Peyer's patch (tissue), 4 donors: ENCODE measurements at regions not wholly inside any gene's neighbourhood (a gene's known extent, or its start where the extent isn't known, plus 50 kb on each side); places are given as distances from the start of the nearest gene placed in this dataset.

Experiments used
- CTCF ChIP-seq, 6 experiments: fragments of 450-650 bp in 4 of 6; fragments of 200-600 bp in 2 of 6; sonication (generic) in 1 of 6; IDR thresholded peaks; one replicate each; pipeline ENCODE4 v1.5.1; 2017 to 2019; ENCODE audit warnings: antibody characterized with exemption in 6 of 6, mild to moderate bottlenecking in 3 of 6, moderate library complexity in 1 of 6
- POLR2A ChIP-seq, 2 donors: fragments of 450-650 bp; IDR thresholded peaks; one replicate each; pipeline ENCODE4 v1.5.1; 2017; ENCODE audit warnings: antibody characterized with exemption in 2 of 2, mild to moderate bottlenecking in 2 of 2, moderate library complexity in 2 of 2

GRCh38 chr2:43020296-43020695, 206.1 kb downstream of the ZFP36L2 start:
- TF ChIP-seq CTCF (IDR thresholded peaks at IDR 0.05) = no peak
- TF ChIP-seq POLR2A (IDR thresholded peaks at IDR 0.05) = no peak
